Heart left ventricle (tissue), 13 donors: ENCODE measurements at regions not wholly inside any gene's neighbourhood (a gene's known extent, or its start where the extent isn't known, plus 50 kb on each side); places are given as distances from the start of the nearest gene placed in this dataset.

Source experiments
- POLR2A ChIP-seq, 2 donors: fragments of 450-650 bp; IDR thresholded peaks; one replicate each; pipeline ENCODE4 v1.6.1; 2017; ENCODE audit warnings: antibody characterized with exemption in 2 of 2, mild to moderate bottlenecking in 2 of 2, moderate library complexity in 2 of 2
- TF ChIP-seq, protein P1 (sequence below), 12 donors: fragments of 200-600 bp; sonication (generic) in 4 of 12; IDR thresholded peaks; one replicate each; pipeline versions ENCODE4 v1.5.0 to v1.8.0; 2018 to 2022; ENCODE audit warnings: antibody characterized with exemption in 12 of 12, mild to moderate bottlenecking in 5 of 12
- donor health status: ischemic (EF 13 %, LVEDD 7.1; RV severe dilation, severe dysfunction).
- donor health status: DM: no; HTN: yes; CAD: no.
- donor health status: DM: no; HTN: no; CAD: no.
- donor health status: ischemic (EF 25% LVEDD 6.9; RV normal size, moderate dysfunction).
- donor health status: ischemic (EF 25% LVEDD 5.7; RV mildly dilated, moderate dysfunction).
- donor health status: ischemic (EF 35%, LVEDD 5.7; RV mildly dilated, moderate dysfunction).
- donor health status: nonischemic (EF 11% LVEDD 7.7; RV severe dilation, severe dysfunction).
- donor health status: DM: yes; HTN: yes; CAD: no.
- donor health status: PGD.
- donor health status: ischemic (EF 29% LVEDD 5.4; RV normal size, mild dysfunction).
- donor health status: nonischemic (EF 23%, LVEDD 6.1; RV moderate dilation, normal function).

DNA sequence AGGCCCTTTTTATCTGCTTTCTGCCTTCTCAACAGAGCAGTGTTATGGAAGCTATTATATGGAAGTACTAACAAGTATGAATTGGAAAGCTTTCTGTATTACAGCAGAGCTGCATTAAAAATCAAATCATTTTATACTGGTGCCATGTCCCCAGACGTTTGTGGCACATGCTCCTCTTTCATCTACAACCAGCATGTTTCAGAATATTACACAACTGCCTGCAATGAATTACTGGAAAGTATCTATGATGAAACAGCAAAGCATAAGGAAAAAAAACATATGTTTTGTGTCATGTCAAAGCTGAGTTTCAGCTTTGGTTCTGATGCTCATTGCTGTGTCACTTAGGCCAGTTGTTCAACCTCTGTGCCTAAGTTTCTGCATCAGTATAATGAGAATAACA, 576.8 kb downstream of the GBA3 start:
- TF ChIP-seq, protein P1, sequence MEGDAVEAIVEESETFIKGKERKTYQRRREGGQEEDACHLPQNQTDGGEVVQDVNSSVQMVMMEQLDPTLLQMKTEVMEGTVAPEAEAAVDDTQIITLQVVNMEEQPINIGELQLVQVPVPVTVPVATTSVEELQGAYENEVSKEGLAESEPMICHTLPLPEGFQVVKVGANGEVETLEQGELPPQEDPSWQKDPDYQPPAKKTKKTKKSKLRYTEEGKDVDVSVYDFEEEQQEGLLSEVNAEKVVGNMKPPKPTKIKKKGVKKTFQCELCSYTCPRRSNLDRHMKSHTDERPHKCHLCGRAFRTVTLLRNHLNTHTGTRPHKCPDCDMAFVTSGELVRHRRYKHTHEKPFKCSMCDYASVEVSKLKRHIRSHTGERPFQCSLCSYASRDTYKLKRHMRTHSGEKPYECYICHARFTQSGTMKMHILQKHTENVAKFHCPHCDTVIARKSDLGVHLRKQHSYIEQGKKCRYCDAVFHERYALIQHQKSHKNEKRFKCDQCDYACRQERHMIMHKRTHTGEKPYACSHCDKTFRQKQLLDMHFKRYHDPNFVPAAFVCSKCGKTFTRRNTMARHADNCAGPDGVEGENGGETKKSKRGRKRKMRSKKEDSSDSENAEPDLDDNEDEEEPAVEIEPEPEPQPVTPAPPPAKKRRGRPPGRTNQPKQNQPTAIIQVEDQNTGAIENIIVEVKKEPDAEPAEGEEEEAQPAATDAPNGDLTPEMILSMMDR (IDR thresholded peaks at IDR 0.05) = no peak
- TF ChIP-seq POLR2A (IDR thresholded peaks at IDR 0.05) = no peak
